Fibroblast of pulmonary artery (primary cell): ENCODE measurements at regions not wholly inside any gene's neighbourhood (a gene's known extent, or its start where the extent isn't known, plus 50 kb on each side); places are given as distances from the start of the nearest gene placed in this dataset.

Experiments used
- DNase-seq: peaks from one replicate; pipeline ENCODE4 v3.0.0-alpha.2; 2010; ENCODE audit warnings: low read depth
- H3K4me3 ChIP-seq: replicated peaks from 2 replicates; pipeline ENCODE4 v1.5.1; 2011; ENCODE audit warnings: low read depth, mild to moderate bottlenecking, control low read depth, low read length, moderate library complexity
- TF ChIP-seq, protein P1 (sequence below): IDR thresholded peaks from 2 replicates; pipeline ENCODE4 v1.5.1; 2011; ENCODE audit warnings: mild to moderate bottlenecking, control low read depth, low read length, inconsistent platforms; ENCODE audit errors: missing control alignments

DNA sequence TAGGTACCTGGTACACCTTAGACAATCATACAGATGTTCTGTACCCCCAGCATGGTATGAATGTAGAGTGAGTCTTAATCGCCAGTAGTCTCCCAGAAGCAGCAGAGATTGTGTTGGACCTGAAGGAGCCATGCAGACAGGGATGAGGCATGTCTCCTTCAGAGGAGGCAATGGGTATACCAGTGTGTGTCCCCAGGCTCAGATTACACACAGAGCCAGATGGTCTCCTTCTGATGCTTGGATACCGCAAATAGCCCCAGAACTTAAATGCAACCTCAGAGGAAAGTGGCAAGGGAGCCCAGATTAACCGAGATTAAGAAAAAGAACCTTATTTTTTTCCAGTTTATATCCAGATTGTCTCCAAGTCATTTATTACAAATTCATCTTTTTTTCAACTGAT is 96.8 kb upstream of the C21orf91 start:
- TF ChIP-seq, protein P1, sequence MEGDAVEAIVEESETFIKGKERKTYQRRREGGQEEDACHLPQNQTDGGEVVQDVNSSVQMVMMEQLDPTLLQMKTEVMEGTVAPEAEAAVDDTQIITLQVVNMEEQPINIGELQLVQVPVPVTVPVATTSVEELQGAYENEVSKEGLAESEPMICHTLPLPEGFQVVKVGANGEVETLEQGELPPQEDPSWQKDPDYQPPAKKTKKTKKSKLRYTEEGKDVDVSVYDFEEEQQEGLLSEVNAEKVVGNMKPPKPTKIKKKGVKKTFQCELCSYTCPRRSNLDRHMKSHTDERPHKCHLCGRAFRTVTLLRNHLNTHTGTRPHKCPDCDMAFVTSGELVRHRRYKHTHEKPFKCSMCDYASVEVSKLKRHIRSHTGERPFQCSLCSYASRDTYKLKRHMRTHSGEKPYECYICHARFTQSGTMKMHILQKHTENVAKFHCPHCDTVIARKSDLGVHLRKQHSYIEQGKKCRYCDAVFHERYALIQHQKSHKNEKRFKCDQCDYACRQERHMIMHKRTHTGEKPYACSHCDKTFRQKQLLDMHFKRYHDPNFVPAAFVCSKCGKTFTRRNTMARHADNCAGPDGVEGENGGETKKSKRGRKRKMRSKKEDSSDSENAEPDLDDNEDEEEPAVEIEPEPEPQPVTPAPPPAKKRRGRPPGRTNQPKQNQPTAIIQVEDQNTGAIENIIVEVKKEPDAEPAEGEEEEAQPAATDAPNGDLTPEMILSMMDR: no peak
- no peak for DNase-seq
- no peak overlapping the region for H3K4me3 ChIP-seq

GRCh38 chr21:17911628-17912027 is 92.5 kb upstream of the C21orf91 start:
- no peak overlapping the region for H3K4me3 ChIP-seq
- TF ChIP-seq, protein P1: no peak
- no peak for DNase-seq

- TF ChIP-seq, protein P1: no peak
- H3K4me3 ChIP-seq: no peak overlapping the region
- no peak for DNase-seq
Measured at GRCh38 chr21:17903929-17904639, 84.9 kb upstream of the C21orf91 start.

DNA sequence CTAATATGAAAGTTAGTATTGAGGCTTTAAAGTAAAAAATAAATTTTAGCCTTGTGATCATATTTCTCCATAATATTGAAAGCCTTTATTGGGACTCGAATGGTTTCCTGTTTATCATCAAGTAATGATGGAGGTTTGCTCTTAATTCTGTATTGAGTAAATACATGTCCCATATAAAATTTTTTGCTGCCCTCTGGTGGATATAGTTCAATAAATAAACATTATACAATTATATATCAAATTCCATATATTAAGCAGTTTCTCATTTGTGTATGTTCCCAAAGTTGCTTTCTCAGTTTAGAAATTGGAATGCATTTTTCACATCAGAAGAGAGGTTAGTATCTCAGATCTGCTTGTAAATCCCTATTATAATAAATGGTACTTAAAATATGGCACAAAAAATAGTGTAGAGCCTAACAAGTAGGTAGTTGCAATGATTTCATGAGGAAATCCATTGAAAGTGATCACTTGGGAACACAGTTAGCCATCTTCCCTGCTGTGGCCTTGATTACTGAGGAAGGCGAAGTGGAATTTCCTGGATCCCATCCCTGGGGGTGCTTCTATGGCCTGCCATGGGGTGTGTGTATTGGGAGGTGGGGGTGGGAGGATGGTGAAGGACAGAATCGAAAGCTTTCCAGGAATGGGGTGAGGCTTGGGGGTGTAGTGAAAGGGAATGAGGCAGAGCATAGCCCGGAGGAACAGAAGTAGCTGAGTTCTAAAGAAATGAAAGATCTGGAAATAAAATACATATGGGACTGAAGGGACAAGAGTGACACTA is 84.1 kb upstream of the C21orf91 start:
- peak; percentile 65 for DNase-seq
- H3K4me3 ChIP-seq: no peak overlapping the region
- TF ChIP-seq, protein P1: no peak

GRCh38 chr21:17901458-17902079 is 82.4 kb upstream of the C21orf91 start:
- no peak overlapping the region for H3K4me3 ChIP-seq
- DNase-seq: no peak
- TF ChIP-seq, protein P1: no peak

GRCh38 chr21:17900990-17901385 is 81.8 kb upstream of the C21orf91 start:
- no peak for DNase-seq
- TF ChIP-seq, protein P1: no peak
- no peak overlapping the region for H3K4me3 ChIP-seq
